Cardiac muscle cell (in vitro differentiated cells and primary cell): ENCODE measurements at regions not wholly inside any gene's neighbourhood (a gene's known extent, or its start where the extent isn't known, plus 50 kb on each side); places are given as distances from the start of the nearest gene placed in this dataset.
"Not testable (repeated sequence)": the region's sequence is repeated elsewhere in the genome, so short reads cannot be mapped to it uniquely, and the experiment has no call there.

Experiments
- DNase-seq, 2 donors: peaks; one replicate each; pipeline versions ENCODE4 v3.0.0 to v3.0.0-alpha.2; 2010 to 2017; ENCODE audit warnings: low read depth in 1 of 2, low spot score in 1 of 2
- H3K27ac ChIP-seq: fragments of 200-600 bp; sonication (generic); 2 replicates; pipeline ENCODE4 v1.5.1; 2016
- H3K27me3 ChIP-seq: fragments of 200-600 bp; sonication (generic); 2 replicates; pipeline ENCODE4 v1.6.0; 2016; ENCODE audit warnings: control low read depth
- H3K36me3 ChIP-seq: fragments of 200-600 bp; sonication (generic); 2 replicates; pipeline ENCODE4 v1.5.1; 2016; ENCODE audit warnings: control low read depth
- H3K4me1 ChIP-seq: fragments of 200-600 bp; sonication (generic); 2 replicates; pipeline ENCODE4 v1.8.1; 2017; ENCODE audit warnings: low read depth, mild to moderate bottlenecking, mixed run types
- H3K4me3 ChIP-seq: fragments of 200-600 bp; sonication (generic); 2 replicates; pipeline ENCODE4 v1.5.1; 2016; ENCODE audit warnings: mild to moderate bottlenecking
- H3K9me3 ChIP-seq: fragments of 200-600 bp; sonication (generic); 2 replicates; pipeline ENCODE4 v1.5.1; 2017; ENCODE audit warnings: low read depth, mild to moderate bottlenecking, control low read depth
- CTCF ChIP-seq: IDR thresholded peaks from 2 replicates; pipeline ENCODE4 v1.5.1; 2012; ENCODE audit warnings: low read depth, mild to moderate bottlenecking, low read length

GRCh38 chr3:144586382-144586781 is 614.8 kb downstream of the DIPK2A start:
- H3K36me3 ChIP-seq = no peaks in the 10 kb centered on the region
- H3K4me3 ChIP-seq = no peak overlapping the region
- no peaks in the 10 kb centered on the region for H3K9me3 ChIP-seq
- no peaks in the 10 kb centered on the region for H3K4me1 ChIP-seq
- TF ChIP-seq CTCF = no peak
- DNase-seq = peak in 1 of 2 donors; percentile 62
- no peaks in the 10 kb centered on the region for H3K27me3 ChIP-seq
- H3K27ac ChIP-seq = no peak overlapping the region

- no peaks in the 10 kb centered on the region for H3K36me3 ChIP-seq
- H3K27ac ChIP-seq = no peak overlapping the region
- H3K4me1 ChIP-seq = no peaks in the 10 kb centered on the region
- H3K4me3 ChIP-seq = no peak overlapping the region
- TF ChIP-seq CTCF = no peak
- no peaks in the 10 kb centered on the region for H3K9me3 ChIP-seq
- no peaks in the 10 kb centered on the region for H3K27me3 ChIP-seq
- DNase-seq = peak in 1 of 2 donors; percentile 75
These were observed 619.2 kb downstream of the DIPK2A start for GRCh38 chr3:144590854-144591253.

- Histone ChIP-seq H3K27ac (no peak overlapping the region), H3K36me3 (no peaks in the 10 kb centered on the region), H3K9me3 (no peaks in the 10 kb centered on the region), H3K4me1 (no peaks in the 10 kb centered on the region), H3K27me3 (no peaks in the 10 kb centered on the region), H3K4me3 (no peak overlapping the region)
- no peak for DNase-seq
- TF ChIP-seq CTCF = no peak
These were observed 622.3 kb downstream of the DIPK2A start for GRCh38 chr3:144593881-144594280.

GRCh38 chr3:144620236-144620635 is 648.6 kb downstream of the DIPK2A start:
- H3K4me3 ChIP-seq, H3K27me3 ChIP-seq, H3K27ac ChIP-seq, H3K9me3 ChIP-seq, H3K4me1 ChIP-seq, H3K36me3 ChIP-seq, DNase-seq: not testable (repeated sequence)

GRCh38 chr3:144622845-144623244 is 651.2 kb downstream of the DIPK2A start:
- DNase-seq = no peak
- Histone ChIP-seq H3K4me1 (peaks cover 4% of the 10 kb centered on the region), H3K4me3 (no peak overlapping the region), H3K9me3 (no peaks in the 10 kb centered on the region), H3K27me3 (no peaks in the 10 kb centered on the region), H3K27ac (no peak overlapping the region), H3K36me3 (no peaks in the 10 kb centered on the region)
- TF ChIP-seq CTCF = no peak

- Histone ChIP-seq H3K9me3 (no peaks in the 10 kb centered on the region), H3K4me1 (peaks cover 4% of the 10 kb centered on the region), H3K27ac (no peak overlapping the region), H3K27me3 (no peaks in the 10 kb centered on the region), H3K4me3 (no peak overlapping the region), H3K36me3 (no peaks in the 10 kb centered on the region)
- DNase-seq = no peak
- TF ChIP-seq CTCF = no peak
These were observed 653.0 kb downstream of the DIPK2A start for GRCh38 chr3:144624656-144625055.
